Neutrophil (primary cell): ENCODE measurements at regions not wholly inside any gene's neighbourhood (a gene's known extent, or its start where the extent isn't known, plus 50 kb on each side); places are given as distances from the start of the nearest gene placed in this dataset.

Experiments
- H3K27ac ChIP-seq: fragments of 200-600 bp; sonication (generic); 2 replicates; pipeline ENCODE4 v1.5.1; 2016; ENCODE audit warnings: mild to moderate bottlenecking, moderate library complexity
- H3K27me3 ChIP-seq: fragments of 200-600 bp; sonication (generic); 2 replicates; pipeline ENCODE4 v1.6.0; 2016; ENCODE audit warnings: mild to moderate bottlenecking
- H3K36me3 ChIP-seq: fragments of 200-600 bp; sonication (generic); 2 replicates; pipeline ENCODE4 v1.5.1; 2017
- H3K4me1 ChIP-seq, 2 experiments: fragments of 200-600 bp in 1 of 2; sonication (generic) in 1 of 2; 1 replicate in 1 of 2; 2 replicates in 1 of 2; pipeline versions ENCODE4 v1.5.1 to v1.6.1; 2013 to 2016; ENCODE audit warnings: low read depth in 1 of 2, low read length in 1 of 2, mild to moderate bottlenecking in 1 of 2, moderate library complexity in 1 of 2; ENCODE audit not compliant: control insufficient read depth in 1 of 2, insufficient read depth in 1 of 2
- H3K4me3 ChIP-seq, 2 experiments: fragments of 200-600 bp in 1 of 2; sonication (generic) in 1 of 2; 1 replicate in 1 of 2; 2 replicates in 1 of 2; pipeline ENCODE4 v1.5.1; 2013 to 2016; ENCODE audit warnings: low read depth in 1 of 2, low read length in 1 of 2, mild to moderate bottlenecking in 1 of 2, moderate library complexity in 1 of 2
- H3K9me3 ChIP-seq: fragments of 200-600 bp; sonication (generic); 2 replicates; pipeline ENCODE4 v1.5.1; 2016
- TF ChIP-seq, protein P1 (sequence below): fragments of 200-600 bp; sonication (generic); IDR thresholded peaks from 2 replicates; pipeline ENCODE4 v1.5.1; 2016; ENCODE audit warnings: antibody characterized with exemption

DNA sequence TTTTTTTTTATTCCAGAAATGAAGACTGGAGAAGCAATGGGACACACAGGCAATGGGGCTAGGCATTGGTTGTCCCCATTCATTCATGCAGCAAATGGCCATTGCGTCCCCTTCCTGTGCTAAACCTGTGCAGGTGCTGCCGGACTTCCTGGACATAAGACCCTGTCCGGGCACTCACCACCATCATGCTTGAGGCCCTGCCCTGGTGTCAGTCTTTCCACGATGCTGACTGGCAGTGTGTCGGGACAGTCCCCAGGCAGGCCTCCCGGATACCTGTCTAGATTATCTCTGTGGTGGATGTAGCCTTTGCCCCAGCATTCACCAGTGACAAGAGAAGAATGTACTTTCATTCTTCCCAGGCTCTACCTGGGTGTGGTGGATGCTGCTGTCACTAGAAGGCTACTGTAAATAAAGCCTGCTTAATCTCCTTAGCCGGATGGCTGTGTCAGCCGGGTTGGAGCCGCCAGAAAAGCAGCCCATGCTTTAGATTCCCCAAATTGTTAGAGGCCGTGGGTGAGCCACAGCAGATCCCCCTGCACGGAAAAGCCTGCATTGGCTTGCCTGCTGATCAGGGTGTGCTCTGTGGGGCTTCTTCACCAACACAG, 94.5 kb upstream of the PARP11 start:
- no peak overlapping the region for H3K4me3 ChIP-seq
- H3K36me3 ChIP-seq = no peaks in the 10 kb centered on the region
- H3K4me1 ChIP-seq = no peaks in the 10 kb centered on the region
- H3K27ac ChIP-seq = no peak overlapping the region
- H3K9me3 ChIP-seq = no peaks in the 10 kb centered on the region
- TF ChIP-seq, protein P1, sequence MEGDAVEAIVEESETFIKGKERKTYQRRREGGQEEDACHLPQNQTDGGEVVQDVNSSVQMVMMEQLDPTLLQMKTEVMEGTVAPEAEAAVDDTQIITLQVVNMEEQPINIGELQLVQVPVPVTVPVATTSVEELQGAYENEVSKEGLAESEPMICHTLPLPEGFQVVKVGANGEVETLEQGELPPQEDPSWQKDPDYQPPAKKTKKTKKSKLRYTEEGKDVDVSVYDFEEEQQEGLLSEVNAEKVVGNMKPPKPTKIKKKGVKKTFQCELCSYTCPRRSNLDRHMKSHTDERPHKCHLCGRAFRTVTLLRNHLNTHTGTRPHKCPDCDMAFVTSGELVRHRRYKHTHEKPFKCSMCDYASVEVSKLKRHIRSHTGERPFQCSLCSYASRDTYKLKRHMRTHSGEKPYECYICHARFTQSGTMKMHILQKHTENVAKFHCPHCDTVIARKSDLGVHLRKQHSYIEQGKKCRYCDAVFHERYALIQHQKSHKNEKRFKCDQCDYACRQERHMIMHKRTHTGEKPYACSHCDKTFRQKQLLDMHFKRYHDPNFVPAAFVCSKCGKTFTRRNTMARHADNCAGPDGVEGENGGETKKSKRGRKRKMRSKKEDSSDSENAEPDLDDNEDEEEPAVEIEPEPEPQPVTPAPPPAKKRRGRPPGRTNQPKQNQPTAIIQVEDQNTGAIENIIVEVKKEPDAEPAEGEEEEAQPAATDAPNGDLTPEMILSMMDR = no peak
- H3K27me3 ChIP-seq = no peaks in the 10 kb centered on the region

DNA sequence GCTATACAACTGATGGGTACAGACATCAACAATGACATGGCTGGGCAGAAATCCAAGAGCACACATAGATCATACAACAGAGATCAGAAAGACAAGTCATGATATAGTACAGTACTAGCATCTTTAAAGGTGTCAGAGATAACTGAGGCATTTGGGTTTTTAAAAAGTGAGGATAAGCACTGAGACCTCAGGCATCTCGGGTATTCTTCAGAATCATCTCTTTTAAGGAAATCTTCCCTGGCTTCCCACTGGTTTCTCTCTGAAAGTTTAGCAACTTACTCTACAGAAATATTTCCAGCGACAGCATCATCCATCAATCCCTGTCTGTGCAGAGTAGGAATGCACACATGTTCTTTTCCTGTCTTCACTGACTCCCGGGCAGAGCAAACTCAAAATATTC, 93.2 kb upstream of the PARP11 start:
- Histone ChIP-seq H3K36me3 (no peaks in the 10 kb centered on the region), H3K27me3 (no peaks in the 10 kb centered on the region), H3K27ac (no peak overlapping the region), H3K4me1 (no peaks in the 10 kb centered on the region), H3K4me3 (no peak overlapping the region), H3K9me3 (no peaks in the 10 kb centered on the region)
- TF ChIP-seq, protein P1 = no peak

DNA sequence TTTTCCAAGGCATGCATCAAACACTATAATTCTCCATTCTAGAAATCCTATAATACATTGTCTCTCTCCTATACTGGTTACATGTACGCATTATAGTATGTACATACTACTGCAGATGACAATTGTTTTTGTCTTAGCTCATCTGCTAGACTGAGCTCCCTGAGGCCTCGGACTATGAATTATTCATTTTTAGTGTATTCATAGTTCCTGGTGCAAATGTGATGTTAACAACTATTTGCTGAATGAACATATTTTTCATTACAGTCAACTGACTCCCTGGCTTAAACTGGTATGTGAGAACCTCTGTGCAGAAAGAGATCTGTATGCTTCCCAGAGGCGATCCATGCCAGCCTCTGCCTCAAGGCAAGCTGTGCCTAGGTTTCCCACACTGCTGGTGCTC, 91.8 kb upstream of the PARP11 start:
- H3K36me3 ChIP-seq = no peaks in the 10 kb centered on the region
- no peaks in the 10 kb centered on the region for H3K9me3 ChIP-seq
- no peak overlapping the region for H3K27ac ChIP-seq
- H3K4me1 ChIP-seq = no peaks in the 10 kb centered on the region
- TF ChIP-seq, protein P1 = no peak
- no peaks in the 10 kb centered on the region for H3K27me3 ChIP-seq
- no peak overlapping the region for H3K4me3 ChIP-seq

DNA sequence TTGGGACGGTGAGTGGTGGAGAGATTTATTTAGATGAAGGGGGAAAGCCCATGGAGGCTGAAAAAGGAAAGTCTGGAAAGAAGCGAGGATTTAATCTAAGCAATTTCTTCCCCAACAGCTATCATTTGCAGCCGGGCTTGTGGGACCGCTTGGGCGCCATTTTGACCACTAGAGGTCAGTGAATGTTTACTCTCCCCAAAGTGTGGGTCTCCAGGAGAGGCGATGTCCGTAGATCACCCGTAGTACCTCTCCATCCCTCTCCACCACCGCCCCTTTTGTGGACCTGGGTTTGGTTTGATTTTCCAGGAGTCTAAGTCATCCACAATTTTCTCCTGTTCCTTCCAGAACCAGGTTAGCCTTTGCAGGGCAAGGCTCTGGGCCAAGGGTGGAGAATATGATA, 91.2 kb upstream of the PARP11 start:
- H3K4me3 ChIP-seq = no peak overlapping the region
- no peak overlapping the region for H3K27ac ChIP-seq
- H3K9me3 ChIP-seq = no peaks in the 10 kb centered on the region
- no peaks in the 10 kb centered on the region for H3K36me3 ChIP-seq
- TF ChIP-seq, protein P1 = no peak
- H3K27me3 ChIP-seq = no peaks in the 10 kb centered on the region
- no peaks in the 10 kb centered on the region for H3K4me1 ChIP-seq

DNA sequence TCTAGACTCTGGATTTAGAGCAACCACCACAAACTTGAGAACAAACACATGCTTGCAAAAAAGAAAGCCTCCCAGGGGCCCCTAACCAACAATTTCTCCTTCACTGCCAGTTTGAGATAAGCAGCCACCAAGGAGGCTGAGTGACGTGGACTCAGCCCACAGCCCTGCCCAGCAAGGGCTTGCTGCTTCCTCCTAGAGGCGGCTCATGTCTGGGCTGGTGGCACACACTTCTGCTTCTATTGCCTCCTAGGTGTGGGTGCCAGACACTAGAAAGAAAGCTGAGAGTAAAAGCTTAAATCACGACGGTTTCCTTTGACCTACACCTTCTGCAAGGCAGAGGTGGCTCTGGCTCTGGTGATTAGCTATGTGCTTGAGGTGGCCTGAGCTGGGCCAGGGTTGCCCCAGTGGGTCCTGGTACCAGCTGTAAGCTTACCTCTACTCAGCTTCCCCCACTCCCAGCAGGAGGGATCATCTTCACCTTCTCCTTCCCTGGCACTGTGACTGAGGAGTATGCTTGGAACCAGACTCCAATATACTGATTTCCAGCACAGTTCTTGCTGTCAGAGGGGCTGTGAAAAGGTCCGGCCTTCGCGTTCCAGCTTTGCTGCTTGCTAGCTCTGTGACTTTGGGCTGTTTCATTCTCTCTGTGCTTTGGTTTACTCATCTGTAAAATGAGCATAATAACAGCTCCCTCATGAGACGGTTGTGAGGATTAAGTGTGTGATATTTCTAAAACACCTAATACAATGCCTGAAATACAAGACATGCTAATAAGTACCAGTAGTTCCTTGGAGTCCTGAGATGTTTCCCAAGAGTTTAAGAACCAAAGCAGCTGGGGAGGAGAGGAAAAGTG, 89.7 kb upstream of the PARP11 start:
- no peaks in the 10 kb centered on the region for H3K36me3 ChIP-seq
- H3K4me1 ChIP-seq = no peaks in the 10 kb centered on the region
- no peaks in the 10 kb centered on the region for H3K9me3 ChIP-seq
- H3K4me3 ChIP-seq = no peak overlapping the region
- TF ChIP-seq, protein P1 = no peak
- no peaks in the 10 kb centered on the region for H3K27me3 ChIP-seq
- no peak overlapping the region for H3K27ac ChIP-seq
